GM19467 (cell line): ENCODE measurements at regions not wholly inside any gene's neighbourhood (a gene's known extent, or its start where the extent isn't known, plus 50 kb on each side); places are given as distances from the start of the nearest gene placed in this dataset.

Source experiments
- ATAC-seq: cut with Tn5 transposase; IDR thresholded peaks from one replicate; pipeline ENCODE4 v1.9.1; 2021; ENCODE audit warnings: mild to moderate bottlenecking, moderate library complexity; ENCODE audit not compliant: unreplicated experiment

GRCh38 chr9:85264695-85265094 is 477.1 kb downstream of the AGTPBP1 start:
- no peak for ATAC-seq

GRCh38 chr9:85263288-85263687 is 478.5 kb downstream of the AGTPBP1 start:
- ATAC-seq = no peak

DNA sequence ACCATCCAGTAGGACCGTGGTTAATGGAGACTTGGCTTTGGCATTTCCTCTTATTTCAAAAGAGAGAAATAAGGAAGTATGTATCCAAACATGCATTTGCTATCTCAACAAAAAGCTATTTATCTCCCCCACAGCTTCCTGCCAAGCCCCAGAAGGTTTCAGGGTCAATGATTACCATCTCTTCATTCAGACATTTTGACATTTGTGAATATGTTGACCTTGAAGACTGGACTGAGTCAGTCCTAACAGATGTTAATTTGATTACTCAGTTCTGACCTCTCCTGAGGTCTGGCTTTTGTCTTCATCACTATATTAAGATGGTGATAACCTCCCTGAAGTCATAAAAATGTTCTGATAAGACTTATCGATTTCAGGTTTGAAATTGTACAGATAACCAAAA is 479.4 kb downstream of the AGTPBP1 start:
- ATAC-seq = no peak

DNA sequence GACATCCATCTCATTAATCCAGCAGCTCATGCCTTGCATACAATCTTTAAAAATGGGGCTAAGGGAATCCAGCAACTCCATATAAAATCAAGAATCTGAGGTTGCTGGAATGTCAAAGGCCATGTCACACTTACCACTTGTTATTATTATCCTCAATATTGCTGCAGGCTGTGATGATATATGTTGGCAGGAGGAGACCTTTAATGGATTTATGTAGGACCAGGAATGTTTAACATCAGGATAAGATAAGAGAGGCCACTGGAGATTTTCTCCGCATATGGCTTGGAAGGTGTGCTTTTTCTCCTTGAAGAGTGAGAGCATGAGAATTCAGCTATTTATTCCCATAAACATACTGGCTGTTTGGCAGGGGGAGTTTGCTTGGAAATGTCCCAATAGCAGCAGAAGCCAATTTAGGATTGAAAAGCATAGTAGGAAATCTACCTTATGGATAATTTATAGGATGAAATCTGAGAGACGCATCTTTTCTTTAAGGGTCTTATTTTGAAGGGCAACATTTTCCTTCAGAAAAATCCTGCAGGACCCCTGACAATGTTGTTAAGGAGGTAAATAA is 481.4 kb downstream of the AGTPBP1 start:
- ATAC-seq = no peak

GRCh38 chr9:85258823-85259370 is 482.9 kb downstream of the AGTPBP1 start:
- peak; percentile 59 for ATAC-seq

DNA sequence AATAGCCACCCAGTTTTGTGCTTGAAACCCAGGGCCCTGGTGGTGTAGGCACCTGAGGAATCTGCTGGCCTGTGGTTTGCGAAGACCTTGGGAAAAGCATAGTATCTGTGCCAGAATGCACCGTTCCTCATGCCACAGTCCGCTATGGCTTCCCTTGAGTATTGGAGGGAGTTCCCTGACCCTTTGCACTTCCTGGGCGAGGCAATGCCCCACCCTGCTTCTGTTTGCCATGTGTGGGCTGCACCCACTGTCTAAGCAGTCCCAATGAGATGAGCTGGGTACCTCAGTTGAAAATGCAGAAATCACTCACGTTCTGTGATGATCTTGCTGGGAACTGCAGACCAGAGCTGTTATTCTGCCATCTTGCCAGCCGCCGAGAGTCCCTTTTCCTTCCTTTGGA is 483.5 kb downstream of the AGTPBP1 start:
- no peak for ATAC-seq

DNA sequence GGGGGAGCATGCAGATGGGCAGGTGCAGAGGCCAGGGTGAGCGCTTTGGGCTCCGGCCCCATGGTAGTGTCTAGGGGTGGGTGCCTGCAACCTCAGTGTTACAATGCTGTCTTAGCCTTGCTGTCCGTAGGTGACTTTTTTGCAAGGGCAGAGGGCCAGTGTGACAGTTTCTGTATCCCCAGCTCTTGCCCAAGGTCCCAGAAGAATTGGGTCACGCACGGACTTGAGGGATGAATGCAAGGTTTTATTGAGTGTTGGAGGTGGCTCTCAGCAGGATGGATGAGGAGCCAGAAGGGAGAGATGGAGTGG is 492.5 kb downstream of the AGTPBP1 start:
- ATAC-seq = no peak

- no peak for ATAC-seq
Observed at GRCh38 chr9:85248514-85249312, 493.0 kb downstream of the AGTPBP1 start.

GRCh38 chr9:85246541-85246940 is 495.2 kb downstream of the AGTPBP1 start:
- ATAC-seq = no peak

- no peak for ATAC-seq
Observed at GRCh38 chr9:85244856-85245255, 496.9 kb downstream of the AGTPBP1 start.

GRCh38 chr9:85243977-85244376 is 497.8 kb downstream of the AGTPBP1 start:
- no peak for ATAC-seq

DNA sequence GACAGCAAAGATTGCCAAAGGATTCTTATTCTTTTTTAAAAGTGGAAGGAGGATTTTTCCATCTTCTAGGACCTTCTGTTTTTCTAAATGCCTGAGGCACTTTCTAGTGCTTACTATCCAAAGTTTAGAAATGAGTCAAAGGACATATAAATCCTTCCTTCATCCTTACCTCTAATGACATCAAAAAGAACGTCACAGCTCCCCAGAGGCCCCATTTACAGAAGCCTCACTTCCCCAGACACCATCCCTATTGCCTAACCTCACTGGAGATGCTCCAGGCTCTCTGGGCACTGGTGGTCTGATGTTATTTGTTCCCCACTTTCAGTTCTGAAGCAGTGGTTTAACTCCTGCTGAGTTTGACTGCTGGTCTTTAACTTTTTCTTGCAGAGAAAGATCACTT is 504.3 kb downstream of the AGTPBP1 start:
- ATAC-seq = no peak

- ATAC-seq = no peak
Observed at GRCh38 chr9:85230081-85230480, 511.7 kb downstream of the AGTPBP1 start.

GRCh38 chr9:85228111-85228855 is 513.5 kb downstream of the AGTPBP1 start:
- no peak for ATAC-seq

- ATAC-seq = no peak
Observed at GRCh38 chr9:85225180-85225579, 516.6 kb downstream of the AGTPBP1 start.

GRCh38 chr9:85224729-85225128 is 517.0 kb downstream of the AGTPBP1 start:
- ATAC-seq = no peak

- ATAC-seq = no peak
Observed at GRCh38 chr9:85224301-85224700, 517.5 kb downstream of the AGTPBP1 start.

GRCh38 chr9:85223506-85224125 is 518.1 kb downstream of the AGTPBP1 start:
- no peak for ATAC-seq

GRCh38 chr9:85216601-85217000 is 525.2 kb downstream of the AGTPBP1 start:
- no peak for ATAC-seq

DNA sequence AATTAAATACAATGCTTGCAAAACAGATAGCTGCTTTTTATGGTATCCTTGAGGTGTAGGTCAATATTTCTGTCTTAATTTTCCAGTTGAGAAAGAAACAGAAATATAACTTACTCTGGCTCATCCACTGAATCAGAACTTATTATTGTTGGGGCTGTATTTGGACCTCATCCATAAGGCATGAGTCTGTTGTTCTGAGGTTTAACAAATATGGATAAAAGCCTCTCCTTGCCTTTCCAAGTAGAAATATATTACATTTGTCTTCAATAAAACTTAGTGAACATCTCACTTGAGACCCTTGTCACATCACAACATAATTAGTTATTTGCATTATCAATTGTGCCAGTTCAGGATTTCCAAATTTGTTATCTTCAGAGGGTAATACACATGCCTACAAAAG is 525.8 kb downstream of the AGTPBP1 start:
- ATAC-seq = no peak

GRCh38 chr9:85215416-85215815 is 526.3 kb downstream of the AGTPBP1 start:
- ATAC-seq = no peak
